Stimulated activated naive CD4-positive, alpha-beta T cell treated with Interleukin-2 at 50 U/mL for 16 hours (primary cell): ENCODE measurements at regions not wholly inside any gene's neighbourhood (a gene's known extent, or its start where the extent isn't known, plus 50 kb on each side); places are given as distances from the start of the nearest gene placed in this dataset.

Source experiments
- DNase-seq: peaks from one replicate; lab custom pipeline; 2025; lab: John Stamatoyannopoulos, UW

DNA sequence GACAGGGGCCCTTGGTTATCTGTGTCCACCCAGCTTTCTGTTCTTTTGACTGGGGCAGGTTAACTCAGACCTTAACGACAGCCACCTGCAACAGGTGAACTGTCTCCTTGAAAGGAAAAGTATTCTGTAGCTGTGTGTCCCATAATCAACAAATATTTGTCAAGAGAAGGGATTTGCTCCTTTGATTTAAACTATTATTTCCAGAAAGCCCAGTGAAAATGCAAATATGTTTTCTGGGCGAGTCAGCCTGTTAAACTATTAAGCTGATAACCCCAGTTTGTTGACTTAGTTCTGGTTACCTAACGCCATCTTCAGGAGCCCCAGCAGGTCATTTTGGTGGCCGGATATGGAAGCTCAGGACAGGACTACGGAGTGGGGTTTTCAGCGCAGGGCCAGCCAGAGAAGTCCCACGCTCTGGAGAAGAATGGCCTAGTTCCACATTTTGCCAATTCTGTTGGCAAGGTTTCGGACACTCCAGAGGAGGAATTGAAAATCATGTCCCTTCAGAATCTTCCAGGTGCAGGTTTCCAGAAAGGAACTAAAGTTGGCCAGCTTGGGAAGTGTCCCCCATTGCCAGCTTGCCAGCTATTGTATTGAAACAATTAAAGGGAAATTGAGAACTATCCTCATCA, 54.5 kb downstream of the ADRA2A start:
- DNase-seq: no peak

DNA sequence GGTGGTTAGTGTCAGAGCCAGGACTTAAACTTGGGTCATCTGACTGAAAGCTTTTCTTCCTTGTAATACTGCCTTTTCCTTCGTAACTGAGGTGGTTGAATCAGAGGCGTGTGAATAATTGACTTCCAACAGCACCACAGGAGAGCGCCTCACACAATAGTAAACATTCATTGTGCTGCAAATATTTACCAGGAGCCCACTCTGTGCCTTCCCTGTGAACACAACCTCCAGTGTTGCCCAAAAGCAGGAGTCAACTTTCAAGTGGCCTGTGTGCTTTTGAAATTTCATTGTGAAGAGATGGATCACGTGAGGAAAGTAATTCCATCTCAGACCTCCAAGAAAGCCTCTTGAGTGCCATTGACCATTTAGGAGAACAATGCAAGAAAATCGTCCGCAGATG, 60.2 kb downstream of the ADRA2A start:
- DNase-seq: no peak

DNA sequence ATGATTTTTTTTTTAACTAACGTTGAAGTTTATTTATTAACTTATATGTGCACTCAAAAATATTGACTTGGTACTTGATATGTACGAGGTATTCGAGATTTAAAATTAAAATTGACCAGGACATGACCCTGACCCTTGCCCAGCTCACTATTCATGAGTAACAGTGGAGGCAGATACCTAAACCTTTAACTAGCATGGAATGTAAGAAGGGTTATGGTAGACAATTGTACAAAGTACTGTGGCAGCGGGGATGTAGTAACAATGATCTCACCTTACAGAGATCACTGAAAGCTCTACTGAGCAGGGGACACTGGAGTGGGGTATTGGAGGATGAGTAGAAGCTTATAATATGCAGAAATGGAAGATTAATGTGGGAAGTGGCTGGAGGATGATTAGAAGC, 60.8 kb downstream of the ADRA2A start:
- no peak for DNase-seq

DNA sequence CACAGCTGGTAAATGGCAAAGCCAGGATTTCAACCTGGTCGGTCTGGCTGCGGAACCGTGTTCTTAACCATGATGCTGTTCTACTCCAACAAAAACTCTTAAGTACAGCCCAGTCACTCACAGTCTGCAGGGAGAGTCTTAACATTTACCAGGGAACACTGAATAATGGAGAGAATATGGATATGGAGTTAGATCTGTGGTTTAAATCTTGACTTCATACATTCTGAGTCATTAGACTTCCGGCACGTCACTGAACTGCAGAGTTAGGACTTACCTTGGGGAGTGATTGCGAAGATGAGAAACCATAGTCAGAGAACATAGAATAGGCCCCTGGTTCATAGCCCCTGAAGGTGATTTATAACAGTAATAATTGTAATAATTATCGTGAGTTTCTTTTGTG, 61.7 kb downstream of the ADRA2A start:
- no peak for DNase-seq

DNA sequence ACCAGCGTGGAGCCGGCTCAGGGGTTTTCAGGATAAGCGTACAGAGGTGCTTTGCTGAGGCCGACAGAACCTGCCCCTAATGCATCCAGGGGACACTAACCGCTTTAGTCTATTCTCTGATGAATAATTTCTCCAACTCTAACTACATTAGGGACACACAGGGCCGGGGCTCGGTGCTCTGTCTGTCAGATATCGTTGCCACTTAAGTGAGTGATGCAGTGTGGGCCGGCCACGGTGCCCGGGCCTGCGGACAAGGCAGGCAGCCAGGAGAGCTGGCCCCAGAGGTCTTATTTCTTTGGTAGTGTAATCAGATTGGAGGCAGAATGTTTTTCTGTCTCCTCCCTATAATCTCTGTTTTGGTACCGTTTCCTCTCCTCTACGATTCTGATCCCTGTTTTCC, 62.7 kb downstream of the ADRA2A start:
- DNase-seq: no peak

DNA sequence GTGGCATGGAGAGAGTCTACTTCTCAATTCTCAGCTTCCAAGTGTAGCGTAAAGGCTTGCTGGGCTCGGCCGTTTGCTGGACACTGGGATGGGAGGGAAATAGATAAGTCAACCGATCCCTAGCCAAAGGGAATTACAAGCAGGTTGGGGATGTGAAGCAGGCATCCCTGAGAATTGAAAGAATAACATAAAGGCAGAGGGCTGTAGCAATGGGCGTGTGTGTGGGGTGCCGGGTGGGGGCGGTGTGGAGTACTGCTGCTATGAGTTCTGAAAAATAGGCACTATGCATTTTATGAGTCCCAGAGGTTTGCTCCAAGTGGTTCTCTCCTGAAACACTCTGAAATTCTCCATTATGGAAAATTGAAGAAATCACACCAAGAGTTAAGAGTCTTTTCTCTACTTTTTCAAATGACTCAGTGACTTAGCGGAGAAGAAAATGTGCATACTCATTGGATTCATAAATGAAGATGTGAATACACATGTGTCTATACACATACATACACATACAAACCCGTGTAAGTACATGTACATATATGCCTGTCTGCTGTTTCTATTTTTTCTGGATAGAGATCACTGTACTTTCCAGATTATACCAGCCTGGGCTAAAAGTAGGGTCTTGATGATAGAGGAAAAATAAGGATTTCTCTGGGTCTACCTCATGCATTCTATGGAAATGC, 65.4 kb downstream of the ADRA2A start:
- DNase-seq: no peak

DNA sequence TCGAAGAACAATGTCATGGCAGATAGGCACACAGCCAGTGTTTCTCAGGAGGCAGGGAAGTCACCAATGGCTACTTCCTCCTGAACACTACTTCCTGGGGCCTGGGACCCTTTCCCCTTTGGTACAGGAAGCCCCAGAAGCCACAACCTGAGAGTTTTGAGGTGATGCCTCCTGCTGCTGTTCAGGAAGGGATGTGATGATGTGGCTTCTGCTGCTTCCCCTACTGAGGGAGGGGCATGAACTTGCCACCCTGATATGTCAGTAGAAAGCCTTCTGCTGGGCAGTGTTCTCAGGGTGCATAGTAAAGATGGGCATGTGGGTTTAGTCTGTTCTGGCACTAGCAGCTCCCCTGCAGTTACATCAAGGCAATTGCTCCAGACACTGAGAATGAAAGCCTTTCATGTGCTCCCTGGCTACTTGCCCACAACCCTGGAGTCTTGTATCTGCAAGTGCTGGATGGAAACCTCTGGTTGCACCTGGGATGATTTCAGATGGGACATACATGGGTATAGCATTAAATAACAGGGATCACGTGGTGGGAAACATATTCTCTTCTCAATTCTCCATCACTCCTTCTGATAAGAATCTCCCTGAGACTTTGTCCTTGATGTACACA, 69.3 kb downstream of the ADRA2A start:
- no peak for DNase-seq

DNA sequence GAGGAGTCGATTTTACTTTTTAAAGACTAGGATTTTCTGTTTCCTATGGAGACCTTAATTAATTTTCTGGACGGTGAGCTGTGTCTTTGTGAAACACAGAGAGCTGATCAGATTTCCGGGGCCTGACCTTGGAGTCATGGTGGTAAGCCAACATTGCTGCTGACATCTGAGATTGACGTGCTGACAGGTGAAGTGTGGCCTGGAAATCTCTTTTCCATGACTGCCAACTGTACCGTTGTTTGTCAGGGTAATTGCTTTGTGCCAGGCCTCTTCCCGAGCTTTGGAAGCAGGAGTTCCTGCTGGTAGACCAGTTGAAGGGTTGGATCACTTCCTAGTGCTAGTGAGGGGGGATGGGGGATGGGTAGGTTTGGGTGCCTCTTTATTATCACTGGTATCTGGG, 71.2 kb downstream of the ADRA2A start:
- DNase-seq: no peak

DNA sequence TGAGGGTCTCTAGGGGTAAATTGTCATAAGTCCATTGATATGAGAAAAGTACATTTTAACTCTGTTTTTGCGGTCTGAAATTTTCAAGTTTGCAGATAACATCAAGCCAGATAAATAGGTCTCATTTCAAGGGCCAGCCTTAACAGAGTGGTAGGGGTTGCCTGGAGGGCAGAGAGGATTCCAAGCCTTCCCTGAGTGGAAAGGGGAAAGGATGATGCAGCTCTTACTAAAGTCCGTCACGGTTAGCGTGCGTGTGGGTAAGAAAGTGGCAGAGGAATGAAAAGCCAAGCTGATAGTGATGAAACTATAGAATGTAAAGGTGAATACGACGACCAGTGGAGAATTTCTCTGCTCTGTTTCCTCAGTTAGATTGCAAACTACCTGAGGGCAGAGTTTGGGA, 71.6 kb downstream of the ADRA2A start:
- no peak for DNase-seq

DNA sequence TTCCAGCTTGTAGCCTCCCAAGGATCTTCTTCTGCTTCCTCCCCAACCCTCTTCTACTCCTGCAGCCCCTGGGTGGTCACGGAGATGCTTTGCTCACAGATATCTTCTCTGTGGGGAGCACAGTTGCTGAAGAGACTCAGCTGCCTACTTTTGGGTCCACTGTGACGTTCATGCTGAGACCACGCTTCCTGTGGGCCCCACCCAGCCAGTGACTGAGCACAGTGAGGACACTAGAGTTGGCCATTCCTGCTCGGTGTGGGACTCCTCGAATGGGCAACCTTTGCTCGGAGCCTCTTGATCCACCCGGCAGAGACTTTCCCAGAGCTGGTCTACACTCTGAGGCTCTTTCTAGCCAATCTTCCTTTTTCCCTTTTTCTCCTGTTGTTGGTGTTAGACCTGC, 73.9 kb downstream of the ADRA2A start:
- DNase-seq: no peak

DNA sequence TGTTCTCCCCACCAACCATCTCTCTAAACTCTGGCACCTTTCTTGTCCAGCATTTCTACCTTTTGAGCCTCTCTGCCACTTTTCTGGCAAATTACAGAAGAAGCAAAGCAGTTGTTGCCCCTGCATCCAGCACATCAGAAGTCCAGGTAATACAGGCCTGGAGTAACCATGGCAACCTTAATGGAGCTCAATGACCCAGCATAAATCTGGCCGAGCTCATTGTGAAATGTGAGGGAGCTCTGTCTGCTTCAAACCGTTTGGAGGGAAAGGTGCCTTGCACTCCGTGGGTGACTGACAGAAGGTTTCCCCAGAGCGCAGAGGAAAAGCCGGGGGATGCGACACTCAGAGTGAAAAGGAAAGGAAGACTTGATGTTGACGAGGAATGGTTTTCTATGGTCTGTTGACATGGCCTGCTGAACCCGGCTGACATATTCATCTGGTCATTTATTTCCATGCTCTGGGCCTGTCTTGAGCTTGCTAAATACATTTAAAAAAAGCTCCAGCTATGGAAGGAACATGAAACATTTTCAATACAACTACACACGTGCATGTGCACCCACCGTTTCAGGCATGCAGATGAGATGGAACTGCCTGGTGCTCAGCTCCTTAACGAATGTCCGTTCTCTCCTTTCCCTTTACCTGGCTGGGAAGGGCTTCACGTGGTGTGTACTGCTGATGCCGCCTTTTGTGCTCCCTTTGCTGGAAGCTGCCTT, 74.9 kb downstream of the ADRA2A start:
- no peak for DNase-seq

DNA sequence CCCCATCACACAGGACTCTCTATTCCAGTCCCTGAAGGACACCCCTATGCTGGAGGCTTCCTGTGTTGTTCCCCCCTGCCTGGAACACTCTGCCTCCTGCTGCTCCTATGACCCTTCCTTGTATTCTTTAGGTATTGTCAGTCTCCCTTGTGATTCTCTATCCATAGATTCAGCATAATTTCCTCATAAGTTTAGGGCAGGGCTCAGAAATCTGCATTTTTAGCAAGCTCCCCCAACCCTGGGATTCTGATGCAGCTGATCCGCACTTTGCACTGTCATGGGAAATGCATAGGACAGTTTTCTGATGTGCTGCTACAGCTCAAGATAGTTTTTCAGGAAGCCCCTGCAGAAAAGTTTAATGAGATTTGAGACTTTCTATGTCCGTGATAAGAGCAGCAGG, 79.9 kb downstream of the ADRA2A start:
- no peak for DNase-seq

DNA sequence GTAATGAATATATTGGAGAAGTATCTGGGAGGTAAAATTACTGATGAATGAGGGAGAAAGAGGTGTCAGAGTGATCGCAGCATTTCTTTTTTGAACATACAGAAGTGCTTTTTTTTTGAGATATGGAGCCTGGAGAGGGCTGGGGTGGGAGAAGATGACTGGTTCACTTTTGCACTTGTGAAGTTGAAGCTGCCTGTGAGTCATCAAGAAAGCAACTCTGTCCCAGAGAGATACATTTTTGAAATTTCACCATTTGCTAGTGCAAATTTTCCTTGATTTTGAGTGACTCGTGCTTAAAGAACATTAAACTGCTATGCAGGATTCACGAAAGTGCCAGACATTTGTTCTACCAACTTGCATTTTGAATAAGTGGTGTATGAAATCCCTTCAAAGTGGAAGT, 81.8 kb downstream of the ADRA2A start:
- DNase-seq: no peak

DNA sequence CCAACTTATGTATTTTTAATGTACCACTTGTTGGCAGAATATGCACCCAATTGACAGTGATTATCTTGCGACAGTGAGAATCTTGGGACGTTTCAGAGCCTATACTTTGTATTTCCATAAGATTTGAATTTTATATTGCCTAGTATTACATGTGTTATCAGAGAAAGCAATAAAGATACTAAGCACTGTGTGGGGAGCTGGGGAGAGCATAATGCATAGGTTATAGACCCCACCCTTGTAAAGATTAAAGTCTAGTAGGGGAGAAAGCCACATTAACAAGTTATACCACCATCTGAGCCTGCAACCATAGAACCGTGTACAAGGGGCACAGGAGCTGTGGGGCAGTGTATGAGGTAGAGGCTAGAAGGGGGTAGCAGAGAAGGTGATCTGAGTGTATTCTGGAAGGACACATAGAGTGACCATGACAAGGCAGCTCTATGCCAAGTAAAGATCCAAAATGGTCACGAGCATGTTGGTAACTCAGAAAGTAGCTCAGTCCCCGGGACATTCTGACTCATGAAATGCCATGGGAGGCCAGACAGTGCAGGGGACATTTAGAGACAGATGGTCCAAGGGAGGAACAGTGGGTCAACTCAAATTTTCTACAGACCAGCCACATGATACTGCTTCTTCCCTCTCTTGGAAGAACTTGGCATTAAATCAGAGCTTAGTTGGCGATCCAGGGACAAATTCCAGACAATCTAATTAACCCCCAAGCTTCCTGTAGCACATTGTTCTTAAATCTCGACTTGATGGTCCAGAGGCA, 84.5 kb downstream of the ADRA2A start:
- DNase-seq: no peak

DNA sequence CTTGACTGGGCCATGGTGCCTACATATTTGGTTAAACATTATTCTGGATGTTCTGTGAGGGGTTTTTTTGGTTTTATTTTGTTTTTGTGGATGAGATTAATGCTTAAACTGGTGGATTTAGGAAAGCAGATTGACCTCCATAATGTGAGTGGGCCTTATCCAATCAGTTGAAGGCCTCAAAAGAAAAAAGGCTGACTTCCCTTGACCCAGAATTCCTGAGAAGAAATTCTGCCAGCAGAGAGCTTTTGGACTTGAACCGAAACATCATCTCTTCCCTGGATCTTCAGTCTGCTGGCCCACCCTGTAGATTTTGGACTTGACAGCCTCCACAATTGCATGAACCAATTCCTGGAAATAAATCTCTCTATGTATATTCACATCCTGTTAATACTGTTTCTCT, 94.4 kb downstream of the ADRA2A start:
- DNase-seq: no peak

DNA sequence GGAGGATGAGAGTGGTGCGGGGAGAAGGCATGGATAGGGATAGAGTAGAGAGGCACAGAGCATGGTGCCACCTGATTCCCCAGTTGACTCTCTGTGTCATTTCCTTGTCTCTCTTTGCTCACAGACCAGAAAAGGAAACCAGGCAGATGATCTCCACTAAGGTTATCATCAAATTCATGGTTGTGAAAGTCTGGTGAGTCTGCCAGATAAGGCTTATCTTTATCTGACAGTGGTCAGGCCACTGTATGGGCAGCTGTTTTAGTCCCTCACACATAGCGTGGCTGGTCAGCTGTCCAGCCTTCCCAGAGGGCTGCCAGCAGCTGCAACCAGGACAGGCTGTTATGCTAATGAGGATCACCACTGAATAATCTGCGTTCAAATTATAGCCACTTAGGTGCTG, 99.0 kb downstream of the ADRA2A start:
- DNase-seq: no peak

DNA sequence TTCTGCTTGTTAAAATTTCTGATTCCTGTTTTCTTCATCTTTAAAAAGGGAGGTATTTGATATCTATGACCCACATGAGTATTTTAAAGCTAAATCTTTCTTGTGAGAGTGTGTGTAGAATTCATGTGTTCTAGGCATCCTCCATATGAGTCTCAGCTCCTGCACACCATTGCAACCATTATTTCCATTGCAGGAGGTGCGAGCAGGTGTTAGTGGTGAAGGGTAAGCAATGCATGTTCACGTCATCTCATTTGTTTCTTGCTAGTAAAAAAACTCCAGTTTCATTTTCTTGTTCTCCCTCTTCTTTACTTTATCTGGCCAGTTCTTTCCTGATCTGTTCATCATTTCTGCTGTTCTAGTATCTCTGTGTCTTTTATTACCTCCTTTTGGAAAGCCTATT, 100.5 kb downstream of the ADRA2A start:
- no peak for DNase-seq

DNA sequence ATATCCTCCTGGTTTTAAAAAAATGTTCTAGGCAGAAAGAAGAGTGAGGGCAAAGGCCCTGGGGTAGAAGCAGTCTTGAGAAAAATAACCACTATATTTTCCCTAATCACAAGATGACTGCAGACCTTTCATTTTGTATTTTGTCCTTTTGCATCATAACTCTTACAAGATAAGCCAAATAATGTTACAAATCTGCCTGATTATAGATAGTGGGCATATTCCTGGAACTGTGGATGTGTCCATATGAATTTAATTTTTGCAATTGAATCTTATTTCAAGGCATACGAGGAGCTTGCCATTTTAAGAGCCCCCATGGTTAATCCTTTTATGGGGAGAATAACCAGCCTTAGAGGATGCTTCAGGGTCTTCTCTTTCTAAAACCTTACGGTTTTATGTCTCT, 102.7 kb downstream of the ADRA2A start:
- no peak for DNase-seq

DNA sequence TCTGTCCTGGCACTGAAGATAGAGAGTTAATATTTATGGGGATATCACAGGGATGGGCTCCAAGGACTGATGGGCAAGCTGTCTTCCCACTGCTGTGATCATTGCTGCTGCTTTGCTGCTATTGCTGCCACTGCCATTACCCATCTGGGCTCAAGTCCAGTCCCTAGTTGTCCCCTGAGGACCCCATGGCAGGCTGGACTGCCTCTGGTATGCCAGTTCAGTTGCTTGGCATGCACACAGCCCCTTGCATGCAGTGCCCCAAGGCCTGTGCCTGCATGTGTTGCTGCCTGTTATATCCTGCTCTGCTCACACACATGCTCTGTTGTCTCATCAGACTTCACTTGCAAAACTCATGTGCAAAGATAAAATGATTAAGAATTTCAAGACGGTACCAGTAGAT, 109.5 kb downstream of the ADRA2A start:
- DNase-seq: no peak

DNA sequence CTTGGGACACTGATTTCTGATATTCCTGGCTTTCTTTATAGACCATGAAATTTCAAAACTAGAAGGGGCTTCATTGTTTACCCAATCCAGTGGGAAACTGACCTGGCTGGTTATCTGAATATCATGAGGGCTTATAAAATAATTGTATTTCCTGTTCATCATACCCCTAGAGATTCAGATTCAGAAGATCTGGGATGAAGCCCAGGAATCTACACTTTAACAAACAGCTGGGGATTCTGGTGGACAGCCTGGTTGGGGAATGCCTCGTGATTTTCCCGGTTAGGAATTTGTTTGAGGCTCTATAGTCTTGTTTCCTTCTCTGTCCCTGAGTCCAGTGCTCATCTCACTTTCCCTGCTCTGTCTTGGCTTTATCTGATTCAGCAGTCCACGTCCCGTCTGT, 110.3 kb downstream of the ADRA2A start:
- no peak for DNase-seq

DNA sequence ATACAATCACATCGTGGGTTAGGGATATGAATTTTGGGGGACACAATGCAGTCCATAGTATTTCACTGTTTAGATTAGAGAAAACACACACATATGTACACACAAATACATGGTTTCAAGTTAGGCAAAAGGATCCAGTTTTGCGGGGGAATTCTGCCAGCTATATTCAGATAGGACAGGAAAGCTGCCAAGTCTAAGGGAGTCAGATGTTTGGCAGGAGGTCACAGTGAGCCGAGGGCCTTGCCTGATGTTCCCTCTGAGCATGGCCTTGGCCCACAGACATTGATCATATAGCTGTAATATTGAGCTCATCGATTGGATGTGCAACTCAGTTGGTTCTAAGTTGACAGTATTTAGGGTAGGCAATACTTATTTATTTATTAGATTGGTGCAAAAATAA, 122.8 kb downstream of the ADRA2A start:
- DNase-seq: no peak

DNA sequence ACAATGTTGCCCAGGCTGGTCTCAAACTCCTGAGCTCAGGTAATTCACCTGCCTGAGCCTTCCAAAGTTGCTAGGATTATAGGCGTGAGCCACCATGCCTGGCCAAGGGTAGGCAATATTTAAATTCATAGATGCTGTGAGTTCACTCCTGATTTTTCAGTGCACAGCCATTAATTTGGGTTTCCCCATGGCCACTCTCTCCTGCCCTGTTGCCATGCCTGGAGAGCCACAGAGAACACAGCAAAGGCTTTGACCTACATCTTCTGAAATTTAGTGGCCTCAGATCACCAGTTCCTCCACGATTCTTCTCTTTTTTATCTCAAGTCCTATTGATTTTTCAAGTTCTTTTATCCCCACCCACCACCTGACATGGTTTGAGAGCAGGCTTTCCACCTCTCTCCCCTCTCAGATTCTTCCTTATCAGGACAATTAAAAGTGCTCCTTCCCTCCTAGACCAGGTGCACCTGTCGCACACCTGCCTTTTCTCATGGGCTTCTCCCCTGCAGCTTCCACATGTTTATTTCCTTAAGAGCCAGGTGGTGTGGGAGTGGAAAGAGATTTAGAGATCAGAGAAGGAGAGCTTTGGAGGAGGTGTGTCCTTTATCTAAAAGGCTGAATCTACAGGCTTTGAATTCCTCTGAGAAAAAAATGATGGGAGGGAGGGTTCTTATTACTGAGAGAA, 123.8 kb downstream of the ADRA2A start:
- DNase-seq: no peak
